Endothelial cell of umbilical vein (primary cell): ENCODE measurements at regions not wholly inside any gene's neighbourhood (a gene's known extent, or its start where the extent isn't known, plus 50 kb on each side); places are given as distances from the start of the nearest gene placed in this dataset.

ENCODE experiments used
- BruUV-seq: library from RNA; stranded (reverse); fragments of 400-500 nt; replicated peaks from 2 replicates; lab custom pipeline; 2021; lab: Mats Ljungman, UMichigan
- CTCF ChIA-PET: fragments of 300-600, 350-600 bp; sonication (Branson Sonifier 250); formaldehyde crosslinking; loops from one replicate; lab custom pipeline; 2021; ENCODE audit warnings: antibody characterized with exemption, inconsistent platforms; lab: Charles Lee
- POLR2A ChIA-PET: fragments of 300-600, 350-600 bp; sonication (Branson Sonifier 250); formaldehyde crosslinking; loops from one replicate; lab custom pipeline; 2021; ENCODE audit warnings: antibody characterized with exemption, inconsistent platforms; lab: Charles Lee
- DNase-seq: peaks from one replicate; pipeline ENCODE4 v3.0.0-alpha.2; 2011; ENCODE audit warnings: low read depth, low spot score
- FAIRE-seq: peaks from 2 replicates; lab custom pipeline; 2011; peaks lifted over from hg19 to GRCh38; lab: Jason Lieb, UNC
- H2AFZ ChIP-seq: 2 replicates; pipeline ENCODE4 v1.6.0; 2012; ENCODE audit warnings: low read depth, low read length, control low read depth, inconsistent platforms
- H3K27ac ChIP-seq: 2 replicates; pipeline ENCODE4 v1.5.1; 2011; ENCODE audit warnings: low read depth, mild to moderate bottlenecking, control low read depth, low read length, moderate library complexity; ENCODE audit not compliant: insufficient read depth
- H3K27me3 ChIP-seq, 2 experiments: 2 replicates each; pipeline versions ENCODE4 v1.6.0 to v1.6.1; 2011; ENCODE audit warnings: low read length in 2 of 2, mixed read lengths in 1 of 2; ENCODE audit not compliant: control insufficient read depth in 2 of 2, insufficient read depth in 2 of 2
- H3K36me3 ChIP-seq, 2 experiments: 2 replicates in 1 of 2; 3 replicates in 1 of 2; pipeline ENCODE4 v1.5.1; 2011; ENCODE audit warnings: low read length in 2 of 2, mild to moderate bottlenecking in 1 of 2, moderate library complexity in 1 of 2; ENCODE audit not compliant: control insufficient read depth in 2 of 2, insufficient read depth in 2 of 2; ENCODE audit errors: extremely low read depth in 1 of 2
- H3K4me1 ChIP-seq: 3 replicates; pipeline ENCODE4 v1.5.1; 2011; ENCODE audit warnings: mild to moderate bottlenecking, low read length; ENCODE audit not compliant: control insufficient read depth, insufficient read depth; ENCODE audit errors: extremely low read depth
- H3K4me2 ChIP-seq: 2 replicates; pipeline ENCODE4 v1.6.1; 2011; ENCODE audit warnings: low read length, control low read depth, mixed read lengths; ENCODE audit not compliant: insufficient read depth
- H3K4me3 ChIP-seq, 3 experiments: fragments of 200-600 bp in 1 of 3; sonication (generic), shearing (Covaris generic) in 1 of 3; replicated peaks in 1 of 3; 2 replicates each; pipeline ENCODE4 v1.5.1; 2011 to 2016; ENCODE audit warnings: control low read depth in 3 of 3, low read length in 3 of 3, mild to moderate bottlenecking in 2 of 3, inconsistent platforms in 1 of 3, low read depth in 1 of 3, moderate library complexity in 1 of 3; ENCODE audit not compliant: insufficient read depth in 1 of 3
- H3K79me2 ChIP-seq: 2 replicates; pipeline ENCODE4 v1.6.0; 2012; ENCODE audit warnings: low read length, inconsistent platforms; ENCODE audit not compliant: control insufficient read depth, insufficient read depth
- H3K9ac ChIP-seq: replicated peaks from 2 replicates; pipeline ENCODE3; 2011; ENCODE audit warnings: low read length, control low read depth; ENCODE audit not compliant: insufficient read depth; ENCODE audit errors: extremely low read depth
- H3K9me1 ChIP-seq: replicated peaks from 3 replicates; pipeline ENCODE4 v1.6.0; 2011; ENCODE audit warnings: mild to moderate bottlenecking, low read length; ENCODE audit not compliant: control insufficient read depth, insufficient read depth; ENCODE audit errors: extremely low read depth
- H3K9me3 ChIP-seq: replicated peaks from 2 replicates; pipeline ENCODE4 v1.5.1; 2012; ENCODE audit warnings: low read length, inconsistent platforms; ENCODE audit not compliant: control insufficient read depth, insufficient read depth
- H4K20me1 ChIP-seq: replicated peaks from 2 replicates; pipeline ENCODE3; 2011; ENCODE audit warnings: mild to moderate bottlenecking, low read length; ENCODE audit not compliant: control insufficient read depth, insufficient read depth; ENCODE audit errors: extremely low read depth
- EZH2 ChIP-seq: IDR thresholded peaks from 2 replicates; pipeline ENCODE4 v1.6.1; 2012; ENCODE audit warnings: borderline replicate concordance, low read depth, mild to moderate bottlenecking, moderate library complexity, low read length, inconsistent platforms; ENCODE audit not compliant: severe bottlenecking
- FOS ChIP-seq: IDR thresholded peaks from 2 replicates; pipeline ENCODE4 v1.6.1; 2011; ENCODE audit warnings: mild to moderate bottlenecking, low read length, moderate library complexity, borderline replicate concordance; ENCODE audit not compliant: insufficient read depth
- GATA2 ChIP-seq: IDR thresholded peaks from 2 replicates; pipeline ENCODE4 v1.7.0; 2011; ENCODE audit warnings: low read depth, mild to moderate bottlenecking, moderate library complexity, mixed read lengths, low read length; ENCODE audit not compliant: insufficient read length, insufficient read depth
- JUN ChIP-seq: IDR thresholded peaks from 2 replicates; pipeline ENCODE4 v1.6.1; 2011; ENCODE audit warnings: borderline replicate concordance, low read depth; ENCODE audit not compliant: insufficient read length, insufficient read depth
- MYC ChIP-seq: IDR thresholded peaks from one replicate; pipeline ENCODE4 v1.6.1; 2011; ENCODE audit warnings: mild to moderate bottlenecking, low read depth, low read length
- POLR2A ChIP-seq: IDR thresholded peaks from 2 replicates; pipeline ENCODE4 v1.6.1; 2012; ENCODE audit warnings: low read depth, mild to moderate bottlenecking, control low read depth, low read length
- POLR2AphosphoS5 ChIP-seq: IDR thresholded peaks from 2 replicates; pipeline ENCODE4 v1.6.1; 2012; ENCODE audit warnings: low read depth, mild to moderate bottlenecking, control low read depth, low read length, moderate library complexity; ENCODE audit not compliant: insufficient read depth
- dilution Hi-C: fragments of 300-500 bp; cut with MboI; formaldehyde crosslinking; loops from one replicate; pipeline ENCODE4 v1.15.0; 2019; ENCODE audit warnings: low sequenced_read_pairs; ENCODE audit not compliant: extremely low pct_ligation_motif_present
- intact Hi-C: fragments of 100-400 bp; cut with micrococcal nuclease; formaldehyde crosslinking; loops from one replicate; pipeline ENCODE4 v1.10.0; 2022
- TF ChIP-seq, protein P1 (sequence below): IDR thresholded peaks from 2 replicates; pipeline ENCODE4 v1.6.1; 2011; ENCODE audit not compliant: insufficient read depth, insufficient read length
- TF ChIP-seq, protein P2 (sequence below), 2 donors: IDR thresholded peaks; 1 replicate in 1 of 2; 2 replicates in 1 of 2; pipeline ENCODE4 v1.5.1; 2011; ENCODE audit warnings: low read length in 2 of 2, mild to moderate bottlenecking in 2 of 2, moderate library complexity in 2 of 2, control low read depth in 1 of 2, inconsistent platforms in 1 of 2, low read depth in 1 of 2; ENCODE audit not compliant: insufficient read depth in 1 of 2; ENCODE audit errors: extremely low read depth in 1 of 2

DNA sequence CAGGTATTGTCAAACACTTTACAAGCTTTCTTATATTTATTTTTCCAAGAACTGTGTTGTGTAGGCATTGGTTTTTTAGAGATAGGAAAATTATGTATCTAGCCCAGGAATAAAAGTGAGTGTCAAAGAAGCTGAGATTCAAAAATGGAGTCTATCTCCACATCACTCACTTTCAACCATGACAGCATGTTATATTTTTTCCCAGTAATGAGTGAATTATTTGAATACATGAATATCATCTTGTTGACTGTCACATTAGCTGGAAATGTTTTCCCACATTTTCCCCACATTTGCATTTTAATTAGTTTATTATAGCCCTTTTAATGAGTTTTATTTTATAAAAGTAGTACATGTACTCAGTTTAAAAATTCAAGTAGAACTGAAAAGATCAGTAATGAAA is 693.7 kb downstream of the PCDH18 start:
- dilution Hi-C loops (no loop called here), intact Hi-C loops (no loop called here)
- no peak overlapping the region for H3K9ac ChIP-seq
- H2AFZ ChIP-seq: no peak overlapping the region
- H3K4me2 ChIP-seq: no peak overlapping the region
- FAIRE-seq (no peak), DNase-seq (no peak)
- BruUV-seq: no TSS peak
- TF ChIP-seq, protein P1, sequence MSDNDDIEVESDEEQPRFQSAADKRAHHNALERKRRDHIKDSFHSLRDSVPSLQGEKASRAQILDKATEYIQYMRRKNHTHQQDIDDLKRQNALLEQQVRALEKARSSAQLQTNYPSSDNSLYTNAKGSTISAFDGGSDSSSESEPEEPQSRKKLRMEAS: no peak
- TF ChIP-seq, protein P2, sequence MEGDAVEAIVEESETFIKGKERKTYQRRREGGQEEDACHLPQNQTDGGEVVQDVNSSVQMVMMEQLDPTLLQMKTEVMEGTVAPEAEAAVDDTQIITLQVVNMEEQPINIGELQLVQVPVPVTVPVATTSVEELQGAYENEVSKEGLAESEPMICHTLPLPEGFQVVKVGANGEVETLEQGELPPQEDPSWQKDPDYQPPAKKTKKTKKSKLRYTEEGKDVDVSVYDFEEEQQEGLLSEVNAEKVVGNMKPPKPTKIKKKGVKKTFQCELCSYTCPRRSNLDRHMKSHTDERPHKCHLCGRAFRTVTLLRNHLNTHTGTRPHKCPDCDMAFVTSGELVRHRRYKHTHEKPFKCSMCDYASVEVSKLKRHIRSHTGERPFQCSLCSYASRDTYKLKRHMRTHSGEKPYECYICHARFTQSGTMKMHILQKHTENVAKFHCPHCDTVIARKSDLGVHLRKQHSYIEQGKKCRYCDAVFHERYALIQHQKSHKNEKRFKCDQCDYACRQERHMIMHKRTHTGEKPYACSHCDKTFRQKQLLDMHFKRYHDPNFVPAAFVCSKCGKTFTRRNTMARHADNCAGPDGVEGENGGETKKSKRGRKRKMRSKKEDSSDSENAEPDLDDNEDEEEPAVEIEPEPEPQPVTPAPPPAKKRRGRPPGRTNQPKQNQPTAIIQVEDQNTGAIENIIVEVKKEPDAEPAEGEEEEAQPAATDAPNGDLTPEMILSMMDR (IDR thresholded peaks at IDR 0.05; ENCODE audit: extremely low read depth in 1 of 2, insufficient read depth in 1 of 2, low read depth in 1 of 2, low read length in 2 of 2): no peak
- TF ChIP-seq POLR2AphosphoS5 (no peak), POLR2A (no peak), GATA2 (no peak), MYC (no peak), EZH2 (no peak), JUN (no peak), FOS (no peak)
- H3K79me2 ChIP-seq: no peaks in the 10 kb centered on the region
- H3K4me1 ChIP-seq: no peaks in the 10 kb centered on the region
- H3K27me3 ChIP-seq: no peaks in the 10 kb centered on the region
- POLR2A ChIA-PET: no interaction called here
- H3K4me3 ChIP-seq: no peak overlapping the region
- no peaks in the 10 kb centered on the region for H3K9me3 ChIP-seq
- H3K9me1 ChIP-seq: no peaks in the 10 kb centered on the region
- no peaks in the 10 kb centered on the region for H3K36me3 ChIP-seq
- CTCF ChIA-PET: interaction anchor here (1.1 kb wide), 1 partner anchor 14 kb away, joined by 3 read pairs; no protein-coding TSS in a partner anchor
- no peaks in the 10 kb centered on the region for H4K20me1 ChIP-seq
- H3K27ac ChIP-seq: no peak overlapping the region
